GM18861 (cell line): ENCODE measurements at regions not wholly inside any gene's neighbourhood (a gene's known extent, or its start where the extent isn't known, plus 50 kb on each side); places are given as distances from the start of the nearest gene placed in this dataset.
"Not testable (repeated sequence)": the region's sequence is repeated elsewhere in the genome, so short reads cannot be mapped to it uniquely, and the experiment has no call there.

Experiments used
- ATAC-seq: cut with Tn5 transposase; IDR thresholded peaks from one replicate; pipeline ENCODE4 v1.9.1; 2021; ENCODE audit not compliant: unreplicated experiment

GRCh38 chr13:53264751-53265385 lies 236.3 kb downstream of the OLFM4 start:
- no peak for ATAC-seq

GRCh38 chr13:53266757-53267156 lies 238.1 kb downstream of the OLFM4 start:
- ATAC-seq = no peak

GRCh38 chr13:53269634-53270033 lies 241.0 kb downstream of the OLFM4 start:
- no peak for ATAC-seq

- ATAC-seq = no peak
These were observed 244.3 kb downstream of the OLFM4 start for GRCh38 chr13:53272873-53273272.

- ATAC-seq = no peak
These were observed 247.7 kb downstream of the OLFM4 start for GRCh38 chr13:53276265-53276664.

GRCh38 chr13:53281677-53282076 lies 253.1 kb downstream of the OLFM4 start:
- ATAC-seq = no peak

GRCh38 chr13:53285896-53286430 lies 257.4 kb downstream of the OLFM4 start:
- ATAC-seq = no peak

GRCh38 chr13:53298396-53298795 lies 269.8 kb downstream of the OLFM4 start:
- no peak for ATAC-seq

- no peak for ATAC-seq
These were observed 272.8 kb downstream of the OLFM4 start for GRCh38 chr13:53301449-53301848.

GRCh38 chr13:53305419-53305818 lies 276.8 kb downstream of the OLFM4 start:
- ATAC-seq = not testable (repeated sequence)

- ATAC-seq = no peak
These were observed 282.2 kb downstream of the OLFM4 start for GRCh38 chr13:53310786-53311185.

GRCh38 chr13:53311561-53311960 lies 282.9 kb downstream of the OLFM4 start:
- ATAC-seq = no peak

- no peak for ATAC-seq
These were observed 292.7 kb downstream of the OLFM4 start for GRCh38 chr13:53321296-53321801.

GRCh38 chr13:53324656-53325055 lies 296.0 kb downstream of the OLFM4 start:
- no peak for ATAC-seq

- no peak for ATAC-seq
These were observed 298.1 kb downstream of the OLFM4 start for GRCh38 chr13:53326716-53327115.

- ATAC-seq = no peak
These were observed 299.2 kb downstream of the OLFM4 start for GRCh38 chr13:53327680-53328315.

- no peak for ATAC-seq
These were observed 308.0 kb downstream of the OLFM4 start for GRCh38 chr13:53336441-53337160.

GRCh38 chr13:53338760-53339159 lies 310.1 kb downstream of the OLFM4 start:
- no peak for ATAC-seq

- no peak for ATAC-seq
These were observed 312.0 kb downstream of the OLFM4 start for GRCh38 chr13:53340505-53341143.

- no peak for ATAC-seq
These were observed 312.5 kb downstream of the OLFM4 start for GRCh38 chr13:53341144-53341510.

- no peak for ATAC-seq
These were observed 314.2 kb downstream of the OLFM4 start for GRCh38 chr13:53342623-53343360.
